SK-N-SH (cell line): ENCODE measurements at regions not wholly inside any gene's neighbourhood (a gene's known extent, or its start where the extent isn't known, plus 50 kb on each side); places are given as distances from the start of the nearest gene placed in this dataset.

Experiments
- CTCF ChIA-PET: fragments of 300-600, 350-600 bp; formaldehyde crosslinking; extraction: SDS; loops from one replicate; lab custom pipeline; 2021; lab: Yijun Ruan, JAX
- POLR2A ChIA-PET: fragments of 350-600 bp; sonication (Branson Sonifier 250); formaldehyde crosslinking; extraction: SDS; loops from one replicate; lab custom pipeline; 2020; ENCODE audit warnings: antibody characterized with exemption, inconsistent platforms; lab: Yijun Ruan, JAX
- DNase-seq: peaks from one replicate; pipeline ENCODE4 v3.0.0; 2012
- H2AFZ ChIP-seq: fragments of 200-600 bp; sonication (generic); 2 replicates; pipeline ENCODE4 v1.8.1; 2016; ENCODE audit warnings: antibody characterized with exemption, mild to moderate bottlenecking, low read depth
- H3F3A ChIP-seq: fragments of 200-600 bp; sonication (generic); replicated peaks from 2 replicates; pipeline ENCODE3; 2016; ENCODE audit warnings: antibody characterized with exemption, mild to moderate bottlenecking; ENCODE audit not compliant: insufficient read depth
- H3K27ac ChIP-seq, 2 experiments: fragments of 200-500 bp in 1 of 2; fragments of 200-600 bp in 1 of 2; sonication (Bioruptor generic) in 1 of 2; sonication (generic), shearing (Covaris generic) in 1 of 2; 2 replicates each; pipeline versions ENCODE4 v1.5.1 to v1.6.1; 2014 to 2016; ENCODE audit warnings: low read depth in 2 of 2, inconsistent platforms in 1 of 2, low read length in 1 of 2, mild to moderate bottlenecking in 1 of 2, mixed read lengths in 1 of 2
- H3K27me3 ChIP-seq: fragments of 200-600 bp; sonication (generic), shearing (Covaris generic); 2 replicates; pipeline ENCODE4 v1.6.1; 2016; ENCODE audit warnings: mixed run types; ENCODE audit not compliant: insufficient read depth
- H3K36me3 ChIP-seq, 2 experiments: fragments of 200-500 bp in 1 of 2; fragments of 200-600 bp in 1 of 2; sonication (Bioruptor generic) in 1 of 2; sonication (generic) in 1 of 2; replicated peaks in 1 of 2; 2 replicates each; pipeline versions ENCODE3 to v1.5.1; 2014 to 2016; ENCODE audit warnings: low read length in 1 of 2, mild to moderate bottlenecking in 1 of 2; ENCODE audit not compliant: insufficient read depth in 2 of 2, control insufficient read depth in 1 of 2
- H3K4me1 ChIP-seq, 2 experiments: fragments of 200-500 bp in 1 of 2; fragments of 200-600 bp in 1 of 2; sonication (Bioruptor generic) in 1 of 2; sonication (generic), shearing (Covaris generic) in 1 of 2; 2 replicates each; pipeline versions ENCODE4 v1.5.1 to v1.6.1; 2014 to 2016; ENCODE audit warnings: low read depth in 1 of 2, low read length in 1 of 2, mixed run types in 1 of 2; ENCODE audit not compliant: insufficient read depth in 2 of 2, control insufficient read depth in 1 of 2
- H3K4me2 ChIP-seq: fragments of 200-600 bp; sonication (generic), shearing (Covaris generic); 2 replicates; pipeline ENCODE4 v1.6.1; 2017; ENCODE audit warnings: mixed run types
- H3K4me3 ChIP-seq, 2 experiments: fragments of 200-500 bp in 1 of 2; fragments of 200-600 bp in 1 of 2; sonication (Bioruptor generic) in 1 of 2; sonication (generic), shearing (Covaris generic) in 1 of 2; 2 replicates each; pipeline versions ENCODE4 v1.5.1 to v1.8.1; 2014 to 2016; ENCODE audit warnings: low read depth in 2 of 2, inconsistent platforms in 1 of 2, low read length in 1 of 2, mild to moderate bottlenecking in 1 of 2, mixed read lengths in 1 of 2, moderate library complexity in 1 of 2
- H3K79me2 ChIP-seq: fragments of 200-600 bp; sonication (generic); 2 replicates; pipeline ENCODE4 v1.8.1; 2017; ENCODE audit warnings: mild to moderate bottlenecking; ENCODE audit not compliant: insufficient read depth
- H3K9ac ChIP-seq: fragments of 200-600 bp; sonication (generic); 2 replicates; pipeline ENCODE4 v1.6.1; 2017; ENCODE audit warnings: mixed run types
- H3K9me2 ChIP-seq: fragments of 200-600 bp; sonication (generic); 2 replicates; pipeline ENCODE4 v1.6.1; 2017; ENCODE audit warnings: mixed run types
- H3K9me3 ChIP-seq: fragments of 200-600 bp; sonication (generic); 2 replicates; pipeline ENCODE4 v1.6.1; 2017; ENCODE audit warnings: mixed run types, mild to moderate bottlenecking, moderate library complexity
- H4K20me1 ChIP-seq: fragments of 200-600 bp; sonication (generic); 2 replicates; pipeline ENCODE4 v1.6.1; 2017; ENCODE audit warnings: mild to moderate bottlenecking, mixed run types; ENCODE audit not compliant: insufficient read depth
- CHD2 ChIP-seq: fragments of 150-350 bp; IDR thresholded peaks from 2 replicates; pipeline ENCODE4 v1.6.1; 2018; ENCODE audit warnings: low read length; ENCODE audit not compliant: partially characterized antibody
- ELF1 ChIP-seq: IDR thresholded peaks from 2 replicates; pipeline ENCODE4 v1.4.0; 2012
- FOSL2 ChIP-seq: IDR thresholded peaks from 2 replicates; pipeline ENCODE4 v1.4.0; 2012; ENCODE audit warnings: low read depth, mild to moderate bottlenecking, moderate library complexity, borderline replicate concordance
- GABPA ChIP-seq: IDR thresholded peaks from 2 replicates; pipeline ENCODE4 v1.4.0; 2012; ENCODE audit warnings: low read depth, mild to moderate bottlenecking
- JUND ChIP-seq: IDR thresholded peaks from 2 replicates; pipeline ENCODE4 v1.4.0; 2012
- MEF2A ChIP-seq: IDR thresholded peaks from 2 replicates; pipeline ENCODE4 v1.4.0; 2012; ENCODE audit warnings: low read depth, borderline replicate concordance
- MXI1 ChIP-seq: IDR thresholded peaks from 2 replicates; pipeline ENCODE4 v1.6.1; 2012; ENCODE audit warnings: mild to moderate bottlenecking, low read depth, low read length, improper control_type of control experiment
- NFIC ChIP-seq: IDR thresholded peaks from 2 replicates; pipeline ENCODE4 v1.4.0; 2012; ENCODE audit warnings: borderline replicate concordance
- NRF1 ChIP-seq: IDR thresholded peaks from 2 replicates; pipeline ENCODE4 v1.6.1; 2012; ENCODE audit warnings: low read depth, mild to moderate bottlenecking, low read length
- PBX3 ChIP-seq: IDR thresholded peaks from 2 replicates; pipeline ENCODE4; 2012
- RAD21 ChIP-seq: IDR thresholded peaks from 2 replicates; pipeline ENCODE4 v1.6.1; 2012; ENCODE audit warnings: mild to moderate bottlenecking, low read length
- RCOR1 ChIP-seq: fragments of 150-350 bp; IDR thresholded peaks from 2 replicates; pipeline ENCODE4 v1.6.1; 2017; ENCODE audit warnings: antibody characterized with exemption, low read length
- REST ChIP-seq: IDR thresholded peaks from 2 replicates; pipeline ENCODE4 v1.6.1; 2012; ENCODE audit warnings: mild to moderate bottlenecking, low read depth, low read length, moderate library complexity
- RXRA ChIP-seq: IDR thresholded peaks from 2 replicates; pipeline ENCODE4 v1.4.0; 2012; ENCODE audit warnings: low read depth, mild to moderate bottlenecking, borderline replicate concordance
- SIN3A ChIP-seq: IDR thresholded peaks from 2 replicates; pipeline ENCODE4 v1.6.1; 2012; ENCODE audit warnings: low read depth, mild to moderate bottlenecking, low read length, moderate library complexity, borderline replicate concordance
- SMC3 ChIP-seq: IDR thresholded peaks from 2 replicates; pipeline ENCODE4 v1.6.1; 2012; ENCODE audit warnings: low read depth, low read length, improper control_type of control experiment
- YY1 ChIP-seq: IDR thresholded peaks from 2 replicates; pipeline ENCODE4 v1.4.0; 2012; ENCODE audit warnings: low read depth, mild to moderate bottlenecking
- ZBTB33 ChIP-seq: IDR thresholded peaks from 2 replicates; pipeline ENCODE4 v1.4.0; 2012; ENCODE audit warnings: low read depth, borderline replicate concordance
- WGBS: methylation state at CpG from one replicate; pipeline ENCODE4 v1.1.6; 2017; ENCODE audit warnings: low lambda C conversion rate; 5-methylcytosine and 5-hydroxymethylcytosine counted together
- TF ChIP-seq, protein P1 (sequence below): IDR thresholded peaks from 2 replicates; pipeline ENCODE4 v1.4.0; 2012; ENCODE audit warnings: low read depth

DNA sequence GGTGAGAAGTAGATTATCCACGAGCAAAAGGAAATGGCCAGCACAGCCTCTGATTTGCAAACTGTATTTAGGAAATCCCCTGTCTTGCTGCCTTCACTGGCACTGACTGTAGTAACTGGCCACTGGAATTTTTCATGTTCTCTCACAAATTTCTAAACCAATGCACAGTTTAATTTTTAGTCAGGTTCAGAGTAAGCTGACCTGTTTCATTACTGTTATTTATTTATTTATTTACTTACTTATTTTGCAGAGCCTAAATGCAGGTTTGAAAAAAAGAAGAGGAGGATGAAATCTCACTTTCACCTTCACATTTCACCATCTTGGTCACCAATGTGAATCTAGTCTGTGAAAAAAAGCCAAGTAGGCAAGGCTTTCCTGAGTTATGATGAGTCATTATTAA lies 291.0 kb downstream of the PLOD2 start:
- no peaks in the 10 kb centered on the region for H3K79me2 ChIP-seq

GRCh38 chr3:145882436-145882835 lies 278.5 kb downstream of the PLOD2 start:
- CTCF ChIA-PET, result no interaction called here
- Histone ChIP-seq H3K4me2 (no peak overlapping the region), H3K79me2 (no peaks in the 10 kb centered on the region), H2AFZ (no peak overlapping the region), H3K36me3 (no peaks in the 10 kb centered on the region), H3F3A (no peaks in the 10 kb centered on the region), H3K9me3 (no peaks in the 10 kb centered on the region), H3K9ac (no peak overlapping the region), H3K4me1 (no peaks in the 10 kb centered on the region), H3K4me3 (no peak overlapping the region), H3K9me2 (no peaks in the 10 kb centered on the region), H4K20me1 (no peaks in the 10 kb centered on the region), H3K27ac (no peak overlapping the region), H3K27me3 (no peaks in the 10 kb centered on the region)
- WGBS, result 4% methylated on average over 2 of the region's 2 CpGs
- DNase-seq, result no peak
- POLR2A ChIA-PET, result no interaction called here
- TF ChIP-seq MXI1 (no peak), SIN3A (no peak), RCOR1 (no peak), ELF1 (no peak), RAD21 (no peak), FOSL2 (no peak), NRF1 (no peak), SMC3 (no peak), MEF2A (no peak), RXRA (no peak), ZBTB33 (no peak)
- TF ChIP-seq, protein P1, sequence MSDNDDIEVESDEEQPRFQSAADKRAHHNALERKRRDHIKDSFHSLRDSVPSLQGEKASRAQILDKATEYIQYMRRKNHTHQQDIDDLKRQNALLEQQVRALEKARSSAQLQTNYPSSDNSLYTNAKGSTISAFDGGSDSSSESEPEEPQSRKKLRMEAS, result no peak

More for the DNA sequence above, 291.0 kb downstream of the PLOD2 start:
- ChIA-PET POLR2A (no interaction called here), CTCF (no interaction called here)
- Histone ChIP-seq H3K4me3 (no peak overlapping the region), H3K27ac (no peak overlapping the region), H3K9ac (no peak overlapping the region), H3K27me3 (no peaks in the 10 kb centered on the region), H3K4me2 (no peak overlapping the region), H4K20me1 (no peaks in the 10 kb centered on the region), H3F3A (no peaks in the 10 kb centered on the region), H3K9me3 (no peaks in the 10 kb centered on the region)
- no peak for DNase-seq
- 0% methylated on average over 1 of the region's 1 CpG for WGBS
- no peak for TF ChIP-seq CHD2
- TF ChIP-seq NFIC, result no peak
- TF ChIP-seq PBX3, result no peak
- TF ChIP-seq GABPA, result no peak
- TF ChIP-seq JUND, result no peak
- TF ChIP-seq, protein P1, result no peak
- no peak for TF ChIP-seq REST
- TF ChIP-seq YY1, result no peak
- TF ChIP-seq, all 33 proteins: peak for 0
- no peaks in the 10 kb centered on the region for H3K4me1 ChIP-seq
- H3K36me3 ChIP-seq, result no peaks in the 10 kb centered on the region
- H3K9me2 ChIP-seq, result no peaks in the 10 kb centered on the region
- H2AFZ ChIP-seq, result no peak overlapping the region
